Naive B cell (primary cell): ENCODE measurements at regions not wholly inside any gene's neighbourhood (a gene's known extent, or its start where the extent isn't known, plus 50 kb on each side); places are given as distances from the start of the nearest gene placed in this dataset.
"Not testable (repeated sequence)": the region's sequence is repeated elsewhere in the genome, so short reads cannot be mapped to it uniquely, and the experiment has no call there.

ENCODE experiments used
- ATAC-seq, 2 donors: fragments of 150-1000 bp; cut with Tn5 transposase; 2 replicates each; pipeline ENCODE4 v1.10.0; 2021; ENCODE audit warnings: low read depth in 2 of 2, mild to moderate bottlenecking in 2 of 2, moderate library complexity in 2 of 2
- DNase-seq: peaks from one replicate; pipeline ENCODE4 v3.0.0; 2022
- H3K27ac Mint-ChIP-seq, 6 donors: one replicate each; pipeline ENCODE4 v1.8.0; 2020 to 2022; ENCODE audit warnings: mild to moderate bottlenecking in 6 of 6, mixed read lengths in 6 of 6, moderate library complexity in 5 of 6, inconsistent platforms in 2 of 6
- H3K27me3 Mint-ChIP-seq, 3 donors: one replicate each; pipeline ENCODE4 v1.8.0; 2021 to 2022; ENCODE audit warnings: mixed read lengths in 3 of 3, mild to moderate bottlenecking in 1 of 3
- H3K36me3 Mint-ChIP-seq, 2 donors: one replicate each; pipeline ENCODE4 v1.8.0; 2020 to 2022; ENCODE audit warnings: mixed read lengths in 2 of 2, inconsistent platforms in 1 of 2, mild to moderate bottlenecking in 1 of 2
- H3K4me1 Mint-ChIP-seq, 3 donors: one replicate each; pipeline ENCODE4 v1.8.0; 2020 to 2022; ENCODE audit warnings: mixed read lengths in 3 of 3, inconsistent platforms in 1 of 3, mild to moderate bottlenecking in 1 of 3, moderate library complexity in 1 of 3
- H3K4me3 Mint-ChIP-seq, 8 donors: one replicate each; pipeline ENCODE4 v1.8.0; 2020 to 2022; ENCODE audit warnings: mild to moderate bottlenecking in 8 of 8, mixed read lengths in 8 of 8, moderate library complexity in 8 of 8, inconsistent platforms in 2 of 8
- H3K9me3 Mint-ChIP-seq, 7 donors: one replicate each; pipeline ENCODE4 v1.8.0; 2020 to 2022; ENCODE audit warnings: mixed read lengths in 7 of 7, mild to moderate bottlenecking in 5 of 7, inconsistent platforms in 2 of 7, moderate library complexity in 1 of 7

DNA sequence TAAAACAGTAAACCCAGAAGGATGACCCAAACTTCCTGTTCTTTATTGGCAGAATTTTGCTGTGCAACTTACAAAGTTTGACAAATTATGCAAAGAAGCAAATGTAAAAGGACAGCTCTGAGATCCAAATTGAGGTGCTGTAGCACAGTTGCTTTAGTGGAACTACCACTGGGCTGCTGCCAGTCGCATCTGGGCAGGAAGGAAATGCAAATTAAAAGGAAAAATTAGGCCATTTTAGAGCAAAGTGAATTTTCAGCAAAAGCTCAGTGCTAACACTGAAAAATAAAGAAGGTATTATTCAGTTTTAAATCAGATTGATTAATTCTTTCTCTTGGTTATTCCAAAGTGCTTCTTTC is 104.5 kb downstream of the ZMAT3 start:
- DNase-seq = peak; percentile 3
- ATAC-seq = peak; percentile 19 to 38
- H3K4me1 Mint-ChIP-seq = peaks cover 36 to 48% (median 47%) of the 10 kb centered on the region in 3 donors
- peaks cover 0 to 7% (median 0%) of the 10 kb centered on the region in 3 donors for H3K27me3 Mint-ChIP-seq
- peak overlapping the region; percentile 56 to 91 (median 72) for H3K27ac Mint-ChIP-seq
- H3K4me3 Mint-ChIP-seq = peak overlapping the region; percentile 49 to 87 (median 78)
- H3K36me3 Mint-ChIP-seq = no peaks in the 10 kb centered on the region
- H3K9me3 Mint-ChIP-seq = no peaks in the 10 kb centered on the region

DNA sequence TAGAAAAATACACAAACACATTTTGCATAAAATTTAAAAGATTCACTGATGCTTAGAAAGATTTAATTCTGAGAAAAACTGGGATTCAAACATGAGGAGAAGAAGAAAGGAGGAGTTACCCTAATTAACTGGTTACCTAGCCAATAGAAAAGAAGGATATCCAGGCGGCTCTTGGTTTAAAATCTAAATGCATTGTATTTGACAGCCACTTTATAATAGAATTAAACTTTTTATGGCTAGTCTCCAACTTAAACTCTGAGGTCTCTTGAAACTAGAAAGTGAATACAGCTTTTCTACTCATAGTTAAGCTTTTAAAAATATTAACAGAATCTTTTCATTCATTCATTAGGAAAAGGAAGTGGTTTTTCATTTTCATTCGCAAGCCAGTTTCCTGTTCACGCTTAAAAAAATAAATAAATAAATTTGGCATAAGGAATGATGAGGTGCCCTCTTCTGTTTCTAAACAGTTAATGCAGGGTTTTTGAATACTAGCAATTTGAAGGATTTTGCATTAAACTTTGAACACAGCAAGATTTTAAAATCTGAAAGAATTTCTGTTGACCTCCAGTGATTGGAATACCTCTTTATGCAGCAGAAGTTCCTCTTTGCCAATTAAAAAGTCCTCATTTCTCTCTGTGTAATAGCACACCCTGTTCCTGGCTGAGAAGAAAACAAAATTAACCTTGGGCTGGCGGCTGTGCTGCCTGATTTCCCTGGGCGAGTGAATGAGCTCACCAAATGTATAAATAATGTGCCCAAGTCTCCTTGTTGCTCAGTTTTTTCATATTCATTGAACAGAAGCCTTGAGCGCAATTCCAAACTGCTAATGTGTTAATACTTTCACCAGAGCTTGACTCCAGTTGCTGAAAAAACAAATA is 105.1 kb downstream of the ZMAT3 start:
- Mint-ChIP-seq H3K27ac (peak overlapping the region; percentile 56 to 91 (median 75)), H3K4me1 (peaks cover 36 to 48% (median 47%) of the 10 kb centered on the region in 3 donors), H3K36me3 (no peaks in the 10 kb centered on the region), H3K9me3 (no peaks in the 10 kb centered on the region), H3K27me3 (peaks cover 0 to 7% (median 0%) of the 10 kb centered on the region in 3 donors), H3K4me3 (peak overlapping the region; percentile 49 to 87 (median 78))
- DNase-seq (peak; percentile 4), ATAC-seq (no peak)

DNA sequence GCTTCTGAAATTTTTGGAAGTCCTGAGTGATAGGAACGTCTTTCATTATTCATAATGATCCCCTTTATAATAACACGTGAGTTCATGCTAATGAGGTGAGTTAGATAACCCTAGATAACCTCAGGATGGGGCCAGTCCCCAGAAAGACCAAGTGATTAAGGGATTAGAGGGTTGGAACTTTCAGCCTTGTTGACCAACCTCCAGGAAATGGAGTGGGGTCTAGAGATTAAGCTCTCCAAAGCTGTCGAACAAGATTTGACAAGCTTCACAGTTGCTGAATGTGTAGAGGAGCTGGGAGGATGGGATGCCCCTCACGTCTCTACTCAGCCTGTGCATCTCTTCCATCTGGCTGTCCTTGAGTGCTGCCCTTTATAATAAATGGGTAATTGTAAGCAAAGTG is 107.1 kb downstream of the ZMAT3 start:
- Mint-ChIP-seq H3K4me1 (peaks cover 30 to 41% (median 40%) of the 10 kb centered on the region in 3 donors), H3K4me3 (no peak overlapping the region), H3K9me3 (no peaks in the 10 kb centered on the region), H3K27ac (peak overlapping the region in 1 of 6 donors; percentile 49), H3K27me3 (peaks cover 0 to 7% (median 5%) of the 10 kb centered on the region in 3 donors), H3K36me3 (peaks cover 8 to 9% of the 10 kb centered on the region in 2 donors)
- ATAC-seq (no peak), DNase-seq (no peak)

DNA sequence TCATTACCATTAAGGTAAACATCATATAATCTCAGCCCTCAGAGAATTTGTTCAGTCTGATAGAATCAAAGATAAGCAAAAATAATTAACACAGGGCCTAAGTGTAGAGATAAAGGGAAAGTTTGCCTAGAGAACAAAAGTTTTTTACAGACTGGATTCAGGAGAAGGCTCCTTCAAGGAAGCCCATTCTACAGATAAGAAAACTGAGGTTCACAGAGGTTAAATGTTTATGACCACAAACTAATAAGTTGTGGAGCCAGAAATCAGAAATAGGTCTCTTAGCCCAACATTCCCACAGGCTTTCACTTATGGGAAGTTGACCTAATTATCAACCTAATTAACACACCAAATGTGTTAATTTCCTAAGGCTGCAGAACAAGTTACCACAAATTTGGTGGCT is 110.7 kb downstream of the ZMAT3 start:
- Mint-ChIP-seq H3K27ac (no peak overlapping the region), H3K27me3 (peaks cover 0 to 13% (median 5%) of the 10 kb centered on the region in 3 donors), H3K36me3 (peaks cover 9 to 18% of the 10 kb centered on the region in 2 donors), H3K4me3 (no peak overlapping the region), H3K9me3 (no peaks in the 10 kb centered on the region), H3K4me1 (peaks cover 0 to 8% (median 5%) of the 10 kb centered on the region in 3 donors)
- no peak for ATAC-seq
- DNase-seq = no peak

DNA sequence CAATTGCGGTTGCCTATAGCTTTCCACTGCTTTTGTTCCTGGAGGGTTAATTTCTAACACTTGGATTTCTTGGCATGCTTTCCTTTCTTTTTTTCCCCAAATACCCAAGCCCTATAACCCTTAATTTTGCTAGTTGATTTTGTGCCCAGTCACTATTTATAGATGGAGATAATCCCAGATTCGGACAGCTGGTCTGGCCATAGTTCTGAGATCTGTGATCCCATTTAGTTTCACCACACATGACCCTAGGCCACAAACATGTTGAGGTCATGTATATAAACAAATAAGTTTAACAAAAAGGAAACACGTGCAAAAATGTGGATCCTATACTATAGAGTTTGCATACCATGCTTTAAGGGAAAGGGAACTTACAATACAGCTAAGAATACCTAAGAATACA is 111.4 kb downstream of the ZMAT3 start:
- H3K4me3 Mint-ChIP-seq = no peak overlapping the region

DNA sequence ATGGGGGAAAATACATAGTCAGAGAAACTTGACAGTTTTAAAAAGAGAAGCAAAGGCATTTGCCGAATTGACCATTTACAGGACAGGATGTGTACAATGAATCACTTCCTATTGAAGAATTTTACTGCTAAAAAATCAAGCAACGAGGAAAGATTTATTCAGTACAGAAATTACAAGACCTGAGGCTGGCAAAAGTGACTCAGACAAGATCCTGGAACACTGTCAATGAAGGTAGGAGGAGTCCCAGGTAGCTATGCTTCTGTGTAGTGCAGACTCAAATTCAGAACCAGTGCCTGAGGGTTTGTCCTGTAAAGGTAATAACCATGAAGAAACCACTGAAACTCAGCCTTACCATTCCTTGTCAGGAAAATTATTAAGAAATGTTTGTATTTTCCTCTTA is 120.9 kb downstream of the ZMAT3 start:
- Mint-ChIP-seq H3K9me3 (peaks cover 8 to 28% (median 13%) of the 10 kb centered on the region in 7 donors), H3K36me3 (peaks cover 14 to 24% of the 10 kb centered on the region in 2 donors), H3K4me1 (no peaks in the 10 kb centered on the region), H3K4me3 (no peak overlapping the region), H3K27me3 (peaks cover 0 to 4% (median 0%) of the 10 kb centered on the region in 3 donors), H3K27ac (no peak overlapping the region)
- no peak for DNase-seq
- ATAC-seq = no peak

More for the DNA sequence above, 111.4 kb downstream of the ZMAT3 start:
- no peak overlapping the region for H3K27ac Mint-ChIP-seq
- H3K4me1 Mint-ChIP-seq = peaks cover 0 to 1% (median 0%) of the 10 kb centered on the region in 3 donors
- H3K27me3 Mint-ChIP-seq = peaks cover 0 to 13% (median 5%) of the 10 kb centered on the region in 3 donors
- no peaks in the 10 kb centered on the region for H3K9me3 Mint-ChIP-seq
- DNase-seq (no peak), ATAC-seq (no peak)
- peaks cover 9 to 18% of the 10 kb centered on the region in 2 donors for H3K36me3 Mint-ChIP-seq

DNA sequence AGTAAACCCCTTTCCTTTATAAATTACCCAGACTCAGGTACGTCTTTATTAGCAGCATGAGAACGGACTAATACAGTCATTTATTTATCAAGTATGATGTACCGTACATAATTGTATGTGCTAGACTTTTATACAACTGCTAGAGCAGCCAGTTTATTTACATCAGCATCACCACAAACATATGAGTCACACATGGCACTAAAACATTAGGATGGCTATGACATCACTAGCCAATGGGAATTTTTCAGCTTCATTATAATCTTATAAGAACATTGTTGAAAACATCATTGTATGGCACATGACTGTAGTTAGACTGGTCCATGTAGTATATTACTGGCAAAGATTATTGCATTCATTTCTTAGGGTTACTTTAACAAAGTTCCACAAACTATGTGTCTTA is 121.7 kb downstream of the ZMAT3 start:
- DNase-seq (no peak), ATAC-seq (no peak)
- no peak overlapping the region for H3K4me3 Mint-ChIP-seq
- H3K4me1 Mint-ChIP-seq = no peaks in the 10 kb centered on the region
- peak overlapping the region in 1 of 6 donors; percentile 31 for H3K27ac Mint-ChIP-seq
- peaks cover 8 to 36% (median 19%) of the 10 kb centered on the region in 7 donors for H3K9me3 Mint-ChIP-seq
- H3K27me3 Mint-ChIP-seq = peaks cover 0 to 4% (median 0%) of the 10 kb centered on the region in 3 donors
- peaks cover 15 to 28% of the 10 kb centered on the region in 2 donors for H3K36me3 Mint-ChIP-seq

DNA sequence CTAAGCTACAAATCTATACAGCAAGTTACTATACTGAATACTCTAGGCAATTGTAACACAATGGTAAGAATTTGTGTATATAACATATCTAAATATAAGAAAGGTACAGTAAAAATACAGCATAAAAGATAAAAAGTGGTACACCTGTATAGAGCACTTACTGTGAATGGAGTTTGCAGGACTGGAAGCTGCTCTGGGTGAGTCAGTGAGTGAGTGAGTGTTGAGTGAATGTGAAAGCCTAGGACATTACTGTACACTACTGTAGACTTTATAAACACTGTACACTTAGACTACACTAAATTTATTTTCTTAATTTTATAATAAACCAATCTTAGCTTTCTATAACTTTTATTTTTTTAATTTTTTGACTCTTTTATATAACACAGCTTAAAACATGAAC is 123.1 kb downstream of the ZMAT3 start:
- Mint-ChIP-seq H3K36me3 (peaks cover 20 to 29% of the 10 kb centered on the region in 2 donors), H3K4me1 (no peaks in the 10 kb centered on the region), H3K27ac (no peak overlapping the region), H3K4me3 (no peak overlapping the region), H3K27me3 (peaks cover 0 to 5% (median 4%) of the 10 kb centered on the region in 3 donors), H3K9me3 (peaks cover 8 to 47% (median 25%) of the 10 kb centered on the region in 7 donors)
- DNase-seq (no peak), ATAC-seq (no peak)

DNA sequence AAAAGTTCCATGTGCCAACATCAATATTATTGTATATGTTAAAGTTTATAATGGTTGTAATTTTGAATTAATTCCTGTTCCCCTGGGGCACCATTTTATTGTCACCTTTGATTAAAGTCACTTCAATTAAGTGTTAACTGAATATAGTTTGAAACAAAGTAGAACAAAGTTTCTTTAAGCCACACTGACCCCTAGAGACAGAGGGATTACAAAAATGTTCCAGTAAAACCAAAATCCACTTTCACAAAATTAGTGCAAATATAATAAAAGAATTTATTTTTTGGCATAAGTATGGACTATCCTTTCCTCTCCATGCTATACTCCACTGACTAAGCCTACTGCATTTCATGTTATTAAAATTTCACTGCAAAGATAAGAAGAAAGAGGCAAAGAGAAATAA is 123.9 kb downstream of the ZMAT3 start:
- no peak for ATAC-seq
- DNase-seq = no peak
- H3K9me3 Mint-ChIP-seq = peaks cover 8 to 52% (median 25%) of the 10 kb centered on the region in 7 donors

DNA sequence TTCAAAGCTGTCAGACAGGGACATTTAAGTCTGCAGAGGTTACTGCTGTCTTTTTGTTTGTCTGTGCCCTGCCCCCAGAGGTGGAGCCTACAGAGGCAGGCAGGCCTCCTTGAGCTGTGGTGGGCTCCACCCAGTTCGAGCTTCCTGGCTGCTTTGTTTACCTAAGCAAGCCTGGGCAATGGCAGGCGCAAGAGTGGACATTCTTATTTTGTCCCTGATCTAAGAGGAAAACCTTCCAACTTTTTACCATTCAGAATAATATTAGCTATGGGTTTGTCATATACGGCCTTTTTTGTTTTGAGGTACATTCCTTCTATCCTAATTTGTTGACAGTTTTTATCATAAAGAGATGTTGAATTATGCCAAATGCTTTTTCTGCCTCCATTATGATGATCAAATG is 129.3 kb downstream of the ZMAT3 start:
- not testable (repeated sequence) for ATAC-seq
- H3K9me3 Mint-ChIP-seq = peaks cover 4 to 45% (median 24%) of the 10 kb centered on the region in 7 donors

More for the DNA sequence above, 123.9 kb downstream of the ZMAT3 start:
- Mint-ChIP-seq H3K4me1 (no peaks in the 10 kb centered on the region), H3K36me3 (peaks cover 20 to 36% of the 10 kb centered on the region in 2 donors), H3K27me3 (peaks cover 0 to 5% (median 2%) of the 10 kb centered on the region in 3 donors), H3K4me3 (no peak overlapping the region), H3K27ac (no peak overlapping the region)

DNA sequence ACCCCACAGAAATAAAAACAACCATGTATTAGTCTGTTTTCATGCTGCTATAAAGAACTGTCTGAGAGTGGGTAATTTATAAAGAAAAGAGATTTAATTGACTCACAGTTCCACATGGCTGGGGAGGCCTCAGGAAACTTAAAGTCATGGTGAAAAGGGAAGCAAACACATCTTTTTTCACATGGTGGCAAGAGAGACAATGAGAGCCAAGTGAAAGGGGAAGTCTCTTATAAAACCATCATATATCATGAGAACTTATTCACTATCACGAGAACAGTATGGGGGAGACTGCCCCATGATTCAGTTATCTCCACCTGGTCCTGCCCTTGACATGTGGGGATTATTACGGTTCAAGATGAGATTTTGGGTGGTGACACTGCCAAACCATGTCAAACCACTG is 141.5 kb downstream of the ZMAT3 start:
- no peak overlapping the region for H3K27ac Mint-ChIP-seq
- no peak for ATAC-seq

More for the DNA sequence above, 129.3 kb downstream of the ZMAT3 start:
- not testable (repeated sequence) for H3K27ac Mint-ChIP-seq, H3K27me3 Mint-ChIP-seq, DNase-seq, H3K4me1 Mint-ChIP-seq, H3K4me3 Mint-ChIP-seq
- H3K36me3 Mint-ChIP-seq = peaks cover 6 to 21% of the 10 kb centered on the region in 2 donors

DNA sequence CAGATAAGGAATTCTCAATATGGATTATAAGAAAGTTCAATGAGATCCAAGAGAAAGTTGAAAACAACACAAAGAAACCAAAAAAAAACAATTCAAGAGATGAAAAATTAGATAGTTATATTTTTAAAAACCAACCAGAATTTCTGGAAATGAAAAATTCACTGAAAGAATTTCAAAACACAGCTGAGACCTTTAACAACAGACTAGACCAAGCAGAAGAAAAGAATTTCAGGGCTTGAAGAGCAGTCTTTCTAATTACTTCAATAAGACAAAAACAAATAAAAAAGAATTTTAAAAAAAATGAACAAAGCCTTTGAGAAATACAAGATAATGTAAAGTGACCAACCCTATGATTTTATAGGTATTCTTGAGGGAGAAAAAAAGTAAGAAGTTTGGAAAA is 155.4 kb downstream of the ZMAT3 start:
- Mint-ChIP-seq H3K9me3 (peaks cover 9 to 58% (median 39%) of the 10 kb centered on the region in 7 donors), H3K4me1 (no peaks in the 10 kb centered on the region), H3K27me3 (peaks cover 7 to 11% (median 7%) of the 10 kb centered on the region in 3 donors), H3K27ac (no peak overlapping the region), H3K4me3 (no peak overlapping the region), H3K36me3 (peaks cover 20 to 28% of the 10 kb centered on the region in 2 donors)
- no peak for ATAC-seq
- DNase-seq = no peak

More for the DNA sequence above, 141.5 kb downstream of the ZMAT3 start:
- Mint-ChIP-seq H3K4me1 (peaks cover 0 to 9% (median 8%) of the 10 kb centered on the region in 3 donors), H3K27me3 (no peaks in the 10 kb centered on the region), H3K36me3 (peaks cover 28 to 31% of the 10 kb centered on the region in 2 donors), H3K4me3 (no peak overlapping the region), H3K9me3 (peaks cover 12 to 83% (median 61%) of the 10 kb centered on the region in 7 donors)
- DNase-seq = no peak

DNA sequence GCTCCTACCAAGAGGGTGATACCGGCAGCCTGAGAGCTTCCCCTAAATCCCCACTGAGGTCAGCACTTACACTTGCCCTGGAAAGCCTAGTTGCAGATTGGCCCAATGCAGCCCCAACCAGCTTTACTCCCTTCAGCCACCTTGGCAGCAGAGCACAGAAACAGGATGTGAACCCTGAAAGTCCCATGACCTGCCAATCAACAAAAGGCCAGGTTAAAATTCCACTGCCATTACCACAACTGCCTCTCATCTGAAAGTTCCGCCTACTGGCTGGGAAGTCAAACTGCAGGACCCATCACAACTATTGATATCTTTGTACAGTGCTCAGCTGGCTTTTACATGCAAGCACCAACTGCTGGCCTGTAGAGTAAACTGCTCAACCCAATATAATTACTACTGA is 156.2 kb downstream of the ZMAT3 start:
- Mint-ChIP-seq H3K27me3 (peaks cover 7 to 11% (median 8%) of the 10 kb centered on the region in 3 donors), H3K4me1 (no peaks in the 10 kb centered on the region), H3K27ac (no peak overlapping the region), H3K36me3 (peaks cover 20 to 28% of the 10 kb centered on the region in 2 donors), H3K4me3 (no peak overlapping the region), H3K9me3 (peaks cover 10 to 58% (median 39%) of the 10 kb centered on the region in 7 donors)
- no peak for DNase-seq
- ATAC-seq = no peak

DNA sequence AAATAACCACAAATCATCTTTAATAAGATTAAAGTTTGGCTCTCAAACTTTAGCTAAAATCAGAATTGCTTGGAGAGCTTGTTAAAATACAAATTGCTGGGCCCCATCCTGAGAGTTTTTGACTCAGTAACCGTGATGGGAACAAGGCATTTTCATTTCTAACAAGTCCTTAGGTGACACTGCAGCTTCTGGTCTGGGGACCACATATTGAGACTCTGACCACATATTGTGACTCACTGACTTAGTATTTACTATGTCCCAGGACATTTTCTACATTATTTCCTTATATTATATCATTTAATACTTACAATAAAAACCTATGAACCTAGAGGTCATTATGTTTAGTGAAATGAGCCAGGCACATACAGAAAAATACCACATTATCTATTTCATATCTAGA is 164.5 kb downstream of the ZMAT3 start:
- no peak overlapping the region for H3K4me3 Mint-ChIP-seq
- H3K4me1 Mint-ChIP-seq = no peaks in the 10 kb centered on the region
- H3K27me3 Mint-ChIP-seq = peaks cover 1 to 4% (median 2%) of the 10 kb centered on the region in 3 donors
- H3K27ac Mint-ChIP-seq = no peak overlapping the region
- DNase-seq (no peak), ATAC-seq (no peak)
- peaks cover 0 to 7% (median 4%) of the 10 kb centered on the region in 7 donors for H3K9me3 Mint-ChIP-seq
- H3K36me3 Mint-ChIP-seq = peaks cover 2 to 3% of the 10 kb centered on the region in 2 donors
